HEK293 (cell line): ENCODE measurements at regions not wholly inside any gene's neighbourhood (a gene's known extent, or its start where the extent isn't known, plus 50 kb on each side); places are given as distances from the start of the nearest gene placed in this dataset.

Source experiments
- CTCF ChIP-seq: fragments of 450-650 bp; formaldehyde crosslinking; IDR thresholded peaks from 2 replicates; pipeline ENCODE4 v1.5.1; 2016; ENCODE audit warnings: missing biosample characterization, missing genetic modification characterization
- FEZF1 ChIP-seq: fragments of 450-650 bp; formaldehyde crosslinking; IDR thresholded peaks from 2 replicates; pipeline ENCODE4 v1.5.1; 2016; ENCODE audit warnings: missing biosample characterization, missing genetic modification characterization
- GLIS1 ChIP-seq: fragments of 450-650 bp; formaldehyde crosslinking; IDR thresholded peaks from 2 replicates; pipeline ENCODE4 v1.5.1; 2016; ENCODE audit warnings: missing biosample characterization, missing genetic modification characterization
- HOXC10 ChIP-seq: sonication (generic); formaldehyde crosslinking; IDR thresholded peaks from 2 replicates; pipeline ENCODE4 v1.8.1; 2023; ENCODE audit warnings: mild to moderate bottlenecking, missing genetic modification reagents
- YY1 ChIP-seq: fragments of 450-650 bp; formaldehyde crosslinking; IDR thresholded peaks from 2 replicates; pipeline ENCODE4 v1.5.1; 2018; ENCODE audit warnings: missing biosample characterization, missing genetic modification characterization
- ZBTB11 ChIP-seq: fragments of 450-650 bp; formaldehyde crosslinking; conservative IDR thresholded peaks from 2 replicates; pipeline ENCODE4 v1.5.1; 2016; ENCODE audit warnings: low read depth, missing biosample characterization, missing genetic modification characterization
- ZBTB20 ChIP-seq: fragments of 450-650 bp; formaldehyde crosslinking; IDR thresholded peaks from 2 replicates; pipeline ENCODE4 v1.5.1; 2016; ENCODE audit warnings: missing biosample characterization, missing genetic modification characterization
- ZBTB8A ChIP-seq: fragments of 450-650 bp; formaldehyde crosslinking; IDR thresholded peaks from 2 replicates; pipeline ENCODE4 v1.5.1; 2016; ENCODE audit warnings: missing biosample characterization, missing genetic modification characterization
- ZNF23 ChIP-seq: fragments of 450-650 bp; formaldehyde crosslinking; IDR thresholded peaks from 2 replicates; pipeline ENCODE4 v1.5.1; 2016; ENCODE audit warnings: missing biosample characterization, missing genetic modification characterization, borderline replicate concordance
- ZNF324 ChIP-seq: fragments of 450-650 bp; formaldehyde crosslinking; IDR thresholded peaks from 2 replicates; pipeline ENCODE4 v1.5.1; 2016; ENCODE audit warnings: missing biosample characterization, missing genetic modification characterization
- ZNF488 ChIP-seq: fragments of 450-650 bp; formaldehyde crosslinking; IDR thresholded peaks from 2 replicates; pipeline ENCODE4 v1.5.1; 2016; ENCODE audit warnings: missing biosample characterization, missing genetic modification characterization
- ZNF629 ChIP-seq: fragments of 450-650 bp; formaldehyde crosslinking; IDR thresholded peaks from 2 replicates; pipeline ENCODE4 v1.5.1; 2017; ENCODE audit warnings: missing biosample characterization, missing genetic modification characterization
- ZNF654 ChIP-seq: fragments of 450-650 bp; formaldehyde crosslinking; IDR thresholded peaks from 2 replicates; pipeline ENCODE4 v1.5.1; 2016; ENCODE audit warnings: low read depth, missing biosample characterization, missing genetic modification characterization
- ZNF76 ChIP-seq: fragments of 450-650 bp; formaldehyde crosslinking; IDR thresholded peaks from 2 replicates; pipeline ENCODE4; 2016; ENCODE audit warnings: low read depth, missing biosample characterization, missing genetic modification characterization, borderline replicate concordance

- TF ChIP-seq YY1 (tag by site-specific recombination) (no peak), ZNF488 (tag by site-specific recombination) (no peak), CTCF (no peak), ZNF629 (tag by site-specific recombination) (no peak), ZNF324 (tag by site-specific recombination) (no peak), ZNF76 (tag by site-specific recombination) (no peak), ZNF654 (tag by site-specific recombination) (no peak), FEZF1 (no peak), GLIS1 (tag by site-specific recombination) (no peak), ZNF23 (tag by site-specific recombination) (no peak), ZBTB20 (tag by site-specific recombination) (no peak), ZBTB8A (no peak), ZBTB11 (tag by site-specific recombination) (no peak), HOXC10 (CRISPR knock-in tag) (no peak)
Measured at GRCh38 chr5:62051747-62052146, 254.3 kb upstream of the KIF2A start.
